OCI-LY3 (cell line): ENCODE measurements at regions not wholly inside any gene's neighbourhood (a gene's known extent, or its start where the extent isn't known, plus 50 kb on each side); places are given as distances from the start of the nearest gene placed in this dataset.
"Not testable (repeated sequence)": the region's sequence is repeated elsewhere in the genome, so short reads cannot be mapped to it uniquely, and the experiment has no call there.

Experiments used
- CTCF ChIP-seq: fragments of 200-600, 300-600 bp; sonication (generic); IDR thresholded peaks from 2 replicates; pipeline ENCODE4 v1.5.1; 2014; ENCODE audit warnings: antibody characterized with exemption, low read length, low read depth
- EZH2phosphoT487 ChIP-seq: fragments of 200-600 bp; shearing (Covaris generic); IDR thresholded peaks from 2 replicates; pipeline ENCODE4 v1.6.1; 2018; ENCODE audit warnings: antibody characterized with exemption, mixed run types, low read depth

GRCh38 chr4:3596957-3597733 lies 64.9 kb upstream of the LRPAP1 start:
- not testable (repeated sequence) for TF ChIP-seq CTCF, EZH2phosphoT487
